ENCODE measurements at regions not wholly inside any gene's neighbourhood (a gene's known extent, or its start where the extent isn't known, plus 50 kb on each side); places are given as distances from the start of the nearest gene placed in this dataset.
"Not testable (repeated sequence)": the region's sequence is repeated elsewhere in the genome, so short reads cannot be mapped to it uniquely, and the experiment has no call there.

DNA sequence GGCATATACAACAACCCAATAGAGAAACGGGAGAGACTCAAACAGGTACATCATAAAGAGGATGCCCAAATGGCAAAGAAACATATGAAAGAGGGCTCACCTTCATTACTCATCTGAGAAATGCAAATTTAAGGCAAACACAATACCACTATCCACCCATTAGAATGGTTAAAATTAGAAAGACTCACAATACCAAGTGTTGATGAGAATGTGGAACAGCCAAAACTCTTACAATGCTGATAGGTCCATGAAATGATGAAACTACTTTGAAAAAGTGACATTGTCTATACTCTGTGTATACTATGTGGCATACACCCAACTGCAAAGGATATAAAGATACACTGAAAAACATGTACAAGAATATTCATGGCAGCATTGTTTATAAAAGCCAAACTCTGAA is 96.2 kb upstream of the TSHZ3 start:
- DNase-seq (ENCODE audit: low read depth): no peak

GRCh38 chr19:31448221-31448657 is 99.0 kb upstream of the TSHZ3 start:
- no peak for DNase-seq (ENCODE audit: low read depth)

DNA sequence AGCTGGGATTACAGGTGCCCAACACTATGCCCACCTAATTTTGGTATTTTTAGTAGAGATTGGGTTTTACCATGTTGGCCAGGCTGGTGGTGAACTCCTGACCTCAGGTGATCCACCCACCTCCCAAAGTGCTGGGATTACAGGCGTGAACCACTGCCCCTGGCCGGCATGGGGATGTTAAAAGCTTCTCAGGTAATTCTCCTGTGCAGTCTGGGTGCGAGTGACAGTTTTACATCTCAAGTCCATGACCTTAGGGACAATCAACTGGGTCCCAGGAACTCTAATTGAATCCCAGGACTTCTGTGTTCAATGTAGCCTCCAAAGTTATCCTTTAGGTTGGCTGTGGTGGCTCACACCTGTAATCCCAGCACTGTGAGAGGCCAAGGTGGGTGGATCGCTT is 100.1 kb upstream of the TSHZ3 start:
- DNase-seq (ENCODE audit: low read depth): no peak

DNA sequence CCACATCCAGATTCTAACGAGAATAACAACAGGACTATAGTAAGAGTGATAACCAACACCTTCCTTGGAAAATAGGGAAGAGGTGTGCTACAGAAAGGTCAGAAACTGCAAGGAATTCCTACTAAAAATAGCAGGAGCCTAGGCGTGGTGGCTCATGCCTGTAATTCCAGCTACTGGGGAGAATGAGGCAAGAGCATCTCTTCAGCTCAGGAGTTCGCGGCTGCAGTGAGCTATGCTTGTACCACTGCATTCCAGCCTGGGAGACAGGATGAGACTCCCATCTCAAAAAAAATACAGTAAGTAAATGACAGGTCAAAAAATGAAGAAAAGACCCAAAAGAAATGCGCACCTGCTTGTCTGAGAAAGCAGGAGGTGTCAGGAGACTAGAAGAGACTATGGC is 101.5 kb upstream of the TSHZ3 start:
- DNase-seq (ENCODE audit: low read depth): no peak

GRCh38 chr19:31451686-31452330 is 102.6 kb upstream of the TSHZ3 start:
- no peak for DNase-seq (ENCODE audit: low read depth)

- DNase-seq (ENCODE audit: low read depth): no peak
Measured at GRCh38 chr19:31459430-31459829, 110.2 kb upstream of the TSHZ3 start.

- no peak for DNase-seq (ENCODE audit: low read depth)
Measured at GRCh38 chr19:31461814-31462539, 112.7 kb upstream of the TSHZ3 start.

GRCh38 chr19:31470229-31470939 is 121.1 kb upstream of the TSHZ3 start:
- no peak for DNase-seq (ENCODE audit: low read depth)

- no peak for DNase-seq (ENCODE audit: low read depth)
Measured at GRCh38 chr19:31470952-31471351, 121.7 kb upstream of the TSHZ3 start.

DNA sequence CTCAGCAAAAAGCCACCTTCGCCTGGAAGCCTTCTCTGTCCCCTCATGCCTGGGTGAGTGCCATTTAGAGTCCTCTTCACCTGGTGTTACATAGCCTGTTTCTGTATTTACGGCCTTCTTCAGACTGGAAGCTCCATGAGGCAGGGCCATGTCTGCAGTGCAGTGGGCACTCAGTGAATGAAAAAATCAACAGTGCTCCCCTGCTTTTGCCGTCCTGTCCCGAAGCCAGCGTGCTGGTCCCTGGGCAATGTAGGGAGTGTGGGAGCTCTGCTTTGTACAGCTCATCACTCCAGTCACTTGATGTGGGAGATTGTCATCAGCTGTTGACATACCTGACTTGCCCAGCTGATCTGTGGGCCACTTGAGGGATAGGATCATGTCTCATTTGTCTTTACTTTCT is 129.0 kb upstream of the TSHZ3 start:
- no peak for DNase-seq (ENCODE audit: low read depth)

DNA sequence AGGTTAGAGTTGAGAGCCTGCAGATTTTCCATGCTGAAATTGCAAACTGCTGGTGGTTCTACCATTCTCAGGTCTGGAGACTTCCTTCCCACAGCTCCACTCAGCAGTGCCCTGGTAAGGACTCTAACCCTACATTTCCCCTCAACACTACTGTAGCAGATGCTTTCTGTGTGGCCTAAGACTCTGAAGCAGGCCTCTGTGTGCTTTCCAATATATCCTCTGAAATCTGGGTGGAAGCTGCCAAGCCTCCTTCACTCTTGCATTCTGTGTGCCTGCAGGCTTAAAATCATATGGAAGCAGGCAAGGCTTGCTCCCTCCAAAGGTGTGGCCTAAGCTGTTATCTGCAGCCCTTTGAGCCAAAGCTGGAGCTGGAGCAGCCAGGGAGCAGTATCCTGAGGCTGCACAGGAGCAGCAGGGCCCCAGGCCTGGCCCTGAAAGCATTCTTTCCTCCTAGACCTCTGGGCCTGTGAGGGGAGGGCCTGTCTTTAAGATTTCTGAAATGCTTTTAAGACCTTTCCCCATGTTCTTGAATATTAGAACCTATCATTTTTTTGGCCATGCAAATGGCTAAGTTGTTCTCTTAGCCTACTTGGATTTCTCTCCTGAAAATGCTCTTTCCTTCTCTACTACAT is 134.1 kb upstream of the TSHZ3 start:
- DNase-seq (ENCODE audit: low read depth): no peak

GRCh38 chr19:31484858-31485410 is 135.7 kb upstream of the TSHZ3 start:
- not testable (repeated sequence) for DNase-seq (ENCODE audit: low read depth)

DNA sequence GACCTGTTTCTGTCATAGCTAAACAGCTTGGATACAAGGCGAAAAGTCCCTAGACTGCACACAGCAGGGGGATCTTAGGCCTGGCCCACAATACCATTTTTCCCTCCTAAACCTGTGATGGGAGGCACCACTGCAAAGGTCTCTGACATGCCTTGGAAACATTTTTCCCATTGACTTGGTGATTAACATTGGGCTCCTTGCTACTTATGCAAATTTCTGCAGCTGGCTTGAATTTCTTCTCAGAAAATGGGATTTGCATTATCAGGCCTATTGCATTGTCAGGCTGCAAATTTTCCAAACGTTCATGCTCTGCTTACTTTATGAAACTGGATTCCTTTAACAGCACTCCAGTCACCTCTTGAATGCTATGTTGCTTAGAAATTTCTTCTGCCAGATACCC is 136.2 kb upstream of the TSHZ3 start:
- no peak for DNase-seq (ENCODE audit: low read depth)

- DNase-seq (ENCODE audit: low read depth): no peak
Measured at GRCh38 chr19:31491242-31491641, 142.0 kb upstream of the TSHZ3 start.

DNA sequence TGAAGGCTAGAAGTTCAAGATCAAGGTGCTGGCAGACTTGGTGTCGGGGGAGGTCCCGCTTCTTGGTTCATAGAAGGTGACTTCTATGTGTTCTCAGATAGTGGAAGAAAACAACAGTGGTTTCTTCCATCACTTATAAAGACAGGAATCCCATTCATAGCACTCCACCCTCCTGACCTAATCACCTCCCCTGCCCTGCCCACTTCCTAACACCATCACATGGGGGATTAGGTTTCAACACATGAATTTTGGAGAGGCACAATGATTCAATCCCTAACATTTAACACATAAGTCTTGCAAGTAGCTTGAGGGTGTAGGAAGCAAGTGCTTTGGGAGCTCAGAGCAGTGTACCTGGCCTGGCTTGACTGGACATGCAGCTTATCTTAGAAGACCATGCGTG is 142.8 kb upstream of the TSHZ3 start:
- no peak for DNase-seq (ENCODE audit: low read depth)

GRCh38 chr19:31496076-31496475 is 146.8 kb upstream of the TSHZ3 start:
- no peak for DNase-seq (ENCODE audit: low read depth)

- no peak for DNase-seq (ENCODE audit: low read depth)
Measured at GRCh38 chr19:31497709-31498108, 148.5 kb upstream of the TSHZ3 start.

DNA sequence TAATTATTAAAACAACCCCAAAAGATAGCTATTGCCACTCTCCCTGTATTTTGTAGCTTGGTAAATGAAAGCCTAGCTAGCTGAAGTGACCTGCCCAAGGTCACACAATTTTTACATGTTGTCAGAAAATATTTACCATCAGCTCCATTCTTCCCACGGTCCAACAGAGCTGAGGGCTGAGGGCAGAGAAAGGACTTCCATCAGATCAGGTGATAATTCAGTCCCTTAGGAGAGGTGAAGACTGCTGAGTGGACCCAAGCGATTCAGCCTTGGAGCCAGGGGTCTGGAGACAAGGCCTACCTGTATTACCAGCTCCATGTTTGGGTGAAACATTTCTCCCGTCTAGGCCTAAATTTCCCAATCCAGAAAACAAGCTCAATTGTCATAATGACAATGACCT is 149.5 kb upstream of the TSHZ3 start:
- no peak for DNase-seq (ENCODE audit: low read depth)

- no peak for DNase-seq (ENCODE audit: low read depth)
Measured at GRCh38 chr19:31499281-31500196, 150.3 kb upstream of the TSHZ3 start.

DNA sequence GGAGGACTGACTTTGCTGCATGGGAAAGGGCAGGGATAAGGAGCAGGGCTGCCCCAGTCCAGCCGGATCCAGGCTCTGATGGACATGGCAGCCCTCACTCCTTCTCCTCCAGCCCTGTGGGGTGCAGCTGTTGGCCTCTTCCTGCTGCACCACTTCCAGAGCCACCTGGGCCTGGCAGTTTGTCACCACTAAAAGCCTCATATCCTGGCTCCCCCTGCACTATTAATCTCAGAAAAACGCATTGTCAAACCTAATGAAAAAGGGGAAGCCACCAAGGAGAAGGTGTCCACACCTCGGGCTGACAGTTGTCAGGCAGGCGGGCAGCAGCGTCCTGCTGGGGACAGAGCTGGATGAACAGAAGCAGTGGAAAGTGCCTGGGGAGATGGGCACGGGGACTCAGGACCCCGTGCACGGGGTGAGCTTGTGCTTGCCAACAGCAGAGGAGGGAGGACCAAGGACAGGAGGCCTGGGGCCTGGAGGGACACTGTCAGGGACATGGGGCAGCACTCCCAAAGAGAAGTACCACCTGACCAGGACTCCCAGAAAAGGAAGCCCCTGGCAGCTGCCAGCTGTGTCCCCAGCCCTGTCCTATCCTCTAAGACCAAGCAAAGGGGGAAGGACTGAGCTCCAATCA is 151.1 kb upstream of the TSHZ3 start:
- DNase-seq (ENCODE audit: low read depth): no peak

DNA sequence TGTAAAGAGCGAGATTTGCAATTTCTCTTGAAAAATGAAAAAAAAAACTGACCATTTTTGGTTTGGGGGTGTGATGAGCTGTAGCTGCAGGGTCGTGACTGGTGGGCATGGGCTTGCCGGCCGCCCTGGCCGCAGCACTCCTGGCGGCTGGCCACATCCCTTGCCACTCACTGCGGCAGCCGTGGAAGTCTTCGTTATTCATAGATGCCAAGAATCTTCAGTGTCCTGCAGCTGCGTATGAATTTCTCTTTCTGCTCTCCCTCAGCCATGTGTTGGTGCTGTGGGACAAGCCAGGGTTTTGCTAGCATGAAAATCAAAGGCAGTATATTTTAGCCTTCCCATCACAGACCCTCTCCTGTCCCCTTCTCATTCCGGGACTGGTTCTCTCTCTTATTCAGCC is 151.7 kb upstream of the TSHZ3 start:
- no peak for DNase-seq (ENCODE audit: low read depth)

Data from activated T-cell treated with anti-CD3 and anti-CD28 coated beads for 1 hour (primary cell).